LNCaP clone FGC (cell line): ENCODE measurements at regions not wholly inside any gene's neighbourhood (a gene's known extent, or its start where the extent isn't known, plus 50 kb on each side); places are given as distances from the start of the nearest gene placed in this dataset.

Source experiments
- DNase-seq: peaks from one replicate; pipeline ENCODE4 v3.0.0-alpha.2; 2011; ENCODE audit warnings: low read depth
- H3K4me3 ChIP-seq: 2 replicates; pipeline ENCODE4 v1.5.1; 2011; ENCODE audit warnings: mild to moderate bottlenecking, low read depth, low read length, control low read depth
- TF ChIP-seq, protein P1 (sequence below): IDR thresholded peaks from 2 replicates; pipeline ENCODE4 v1.5.1; 2012; ENCODE audit warnings: mild to moderate bottlenecking; ENCODE audit not compliant: control insufficient read depth, insufficient read depth; ENCODE audit errors: extremely low read depth

DNA sequence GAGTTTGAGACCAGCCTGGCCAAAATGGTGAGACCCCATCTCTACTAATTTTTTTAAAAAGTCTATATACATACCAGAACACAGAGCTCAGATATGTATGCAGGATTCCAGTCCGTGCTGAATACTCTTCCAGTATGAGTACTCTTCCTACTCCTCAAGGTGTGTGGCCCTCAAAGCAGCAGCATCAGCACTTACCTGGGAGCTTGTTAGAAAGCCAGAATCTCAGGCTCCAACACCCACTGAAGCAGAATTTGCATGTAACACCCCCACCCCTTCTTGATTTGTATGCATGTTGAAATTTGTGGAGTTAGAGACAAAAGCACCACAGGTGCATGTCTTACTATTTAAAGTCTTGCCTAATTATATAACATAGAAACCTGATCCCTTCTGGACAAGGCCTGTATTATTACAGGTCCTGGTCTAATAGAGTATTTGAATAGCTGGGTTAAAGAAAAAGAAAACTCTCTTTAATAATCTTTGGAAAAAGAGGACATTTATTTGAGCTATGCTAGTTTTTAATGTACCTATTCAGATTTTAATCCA lies 50.3 kb upstream of the NFE2L2 start:
- TF ChIP-seq, protein P1, sequence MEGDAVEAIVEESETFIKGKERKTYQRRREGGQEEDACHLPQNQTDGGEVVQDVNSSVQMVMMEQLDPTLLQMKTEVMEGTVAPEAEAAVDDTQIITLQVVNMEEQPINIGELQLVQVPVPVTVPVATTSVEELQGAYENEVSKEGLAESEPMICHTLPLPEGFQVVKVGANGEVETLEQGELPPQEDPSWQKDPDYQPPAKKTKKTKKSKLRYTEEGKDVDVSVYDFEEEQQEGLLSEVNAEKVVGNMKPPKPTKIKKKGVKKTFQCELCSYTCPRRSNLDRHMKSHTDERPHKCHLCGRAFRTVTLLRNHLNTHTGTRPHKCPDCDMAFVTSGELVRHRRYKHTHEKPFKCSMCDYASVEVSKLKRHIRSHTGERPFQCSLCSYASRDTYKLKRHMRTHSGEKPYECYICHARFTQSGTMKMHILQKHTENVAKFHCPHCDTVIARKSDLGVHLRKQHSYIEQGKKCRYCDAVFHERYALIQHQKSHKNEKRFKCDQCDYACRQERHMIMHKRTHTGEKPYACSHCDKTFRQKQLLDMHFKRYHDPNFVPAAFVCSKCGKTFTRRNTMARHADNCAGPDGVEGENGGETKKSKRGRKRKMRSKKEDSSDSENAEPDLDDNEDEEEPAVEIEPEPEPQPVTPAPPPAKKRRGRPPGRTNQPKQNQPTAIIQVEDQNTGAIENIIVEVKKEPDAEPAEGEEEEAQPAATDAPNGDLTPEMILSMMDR, result no peak
- no peak for DNase-seq
- H3K4me3 ChIP-seq, result no peak overlapping the region

DNA sequence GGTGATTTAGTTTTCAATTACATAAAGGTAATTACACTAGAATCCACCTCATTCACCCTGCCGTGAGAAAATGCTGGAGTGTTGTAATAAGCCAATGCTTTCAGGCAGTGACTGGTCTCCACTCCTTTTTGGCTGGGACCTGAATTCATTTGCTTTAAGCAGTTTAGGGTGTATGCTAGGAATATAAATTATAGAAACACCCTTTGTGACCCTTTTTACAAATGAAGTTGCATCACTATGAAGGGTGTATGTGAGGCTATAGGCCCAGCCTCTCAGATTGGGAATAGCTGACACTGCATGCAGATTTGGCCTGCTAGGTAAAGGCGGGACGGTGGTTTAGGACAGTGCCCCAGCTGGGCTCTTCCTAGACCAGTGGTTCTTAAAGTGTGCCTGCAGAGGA lies 50.8 kb upstream of the NFE2L2 start:
- DNase-seq, result no peak

DNA sequence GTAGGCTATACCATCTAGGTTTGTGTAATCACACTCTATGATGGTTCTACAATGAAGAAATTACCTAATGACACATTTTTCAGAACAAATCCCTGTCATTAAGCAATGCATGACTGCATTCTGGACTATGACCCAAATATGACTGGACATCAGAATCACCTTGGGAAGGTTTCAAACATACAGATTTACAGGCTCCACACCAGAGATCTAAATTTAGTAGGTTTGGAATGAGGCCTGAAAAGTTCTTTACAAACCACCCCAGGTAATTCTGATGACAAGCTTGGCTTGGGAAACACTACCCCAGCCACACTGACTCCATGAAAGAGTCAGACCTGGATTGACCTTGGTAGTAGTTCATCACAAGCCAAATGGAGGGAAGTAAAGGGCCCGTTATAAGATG lies 52.2 kb upstream of the NFE2L2 start:
- H3K4me3 ChIP-seq, result no peak overlapping the region
- DNase-seq, result no peak
- TF ChIP-seq, protein P1, result no peak

More for the DNA sequence above, 50.8 kb upstream of the NFE2L2 start:
- no peak overlapping the region for H3K4me3 ChIP-seq
- TF ChIP-seq, protein P1, result no peak

DNA sequence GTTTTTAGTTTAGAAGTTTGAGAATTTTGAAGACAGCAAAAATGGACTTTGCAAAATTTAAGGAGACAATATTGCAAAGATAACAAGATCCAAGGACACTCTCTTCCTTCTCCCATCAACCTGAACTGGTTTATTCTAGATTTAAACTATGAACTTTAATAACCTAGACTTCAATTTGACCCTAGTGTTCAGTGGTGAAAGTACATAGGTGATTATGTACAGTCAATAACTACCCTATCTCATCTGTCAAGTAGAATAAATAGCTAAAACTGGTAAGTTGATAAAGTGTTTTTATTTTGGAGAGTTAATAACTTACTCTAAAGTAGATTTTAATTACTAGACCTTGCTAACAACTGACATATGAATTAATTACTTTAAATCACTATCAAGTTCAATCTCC lies 52.9 kb upstream of the NFE2L2 start:
- TF ChIP-seq, protein P1, result no peak
- no peak overlapping the region for H3K4me3 ChIP-seq

DNA sequence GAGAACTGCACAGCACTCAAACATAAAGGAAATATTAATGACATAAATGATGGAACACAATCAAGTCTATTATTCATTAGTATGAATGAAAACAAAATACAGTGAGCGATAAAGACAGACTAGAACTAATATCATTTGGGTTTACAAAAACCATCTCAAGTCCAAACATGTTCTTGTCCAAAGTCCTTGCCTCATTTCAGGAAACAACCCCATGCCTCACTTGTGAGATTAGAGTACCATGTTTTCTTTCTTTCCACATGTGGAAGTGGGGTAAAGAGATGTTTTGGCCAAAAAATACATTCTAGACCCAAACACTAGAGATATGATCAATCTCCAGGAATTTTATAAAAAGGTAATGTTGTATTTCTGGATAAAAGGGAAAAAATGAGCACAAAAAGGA lies 53.3 kb upstream of the NFE2L2 start:
- DNase-seq, result no peak
- TF ChIP-seq, protein P1, result no peak
- no peak overlapping the region for H3K4me3 ChIP-seq

More for the DNA sequence above, 52.9 kb upstream of the NFE2L2 start:
- no peak for DNase-seq

DNA sequence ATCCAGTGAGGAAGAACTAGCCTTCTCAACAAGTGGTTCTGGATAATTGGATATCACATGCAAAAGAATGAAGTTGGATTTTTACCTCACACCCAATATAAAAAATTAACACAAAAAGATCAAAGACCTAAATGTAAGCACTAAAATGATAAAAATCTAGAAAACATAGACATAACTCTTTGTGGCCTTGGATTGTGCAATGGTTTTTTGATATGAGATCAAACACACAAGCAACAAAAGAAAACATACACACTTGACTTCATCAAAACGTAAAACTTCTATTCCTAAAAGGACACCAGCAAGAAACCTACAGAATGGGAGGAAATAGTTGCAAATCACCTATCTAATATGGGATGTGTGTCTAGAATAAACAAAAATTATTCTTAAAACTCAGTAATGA lies 54.1 kb upstream of the NFE2L2 start:
- TF ChIP-seq, protein P1, result no peak
- DNase-seq, result no peak
- no peak overlapping the region for H3K4me3 ChIP-seq

DNA sequence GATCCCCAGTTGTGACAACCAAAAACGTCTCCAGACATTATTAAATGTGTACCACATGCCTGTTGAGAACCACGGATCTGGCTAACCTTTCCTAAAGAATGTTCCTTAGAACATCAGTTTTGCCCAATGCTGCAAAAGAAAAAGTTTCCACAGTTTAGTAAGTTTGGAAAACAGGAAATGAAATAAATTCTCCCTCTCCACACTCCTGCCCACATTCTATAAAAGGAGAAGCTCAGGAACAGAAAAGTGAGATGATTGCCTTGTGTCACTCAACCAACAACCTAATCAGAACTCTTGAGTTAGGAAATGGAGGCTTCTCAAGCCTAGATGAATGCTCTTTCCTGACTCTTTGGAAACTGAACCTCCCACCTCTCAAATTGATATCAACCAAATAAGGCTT lies 56.1 kb upstream of the NFE2L2 start:
- DNase-seq, result no peak
- TF ChIP-seq, protein P1, result no peak
- H3K4me3 ChIP-seq, result no peak overlapping the region
